ENCODE measurements at regions not wholly inside any gene's neighbourhood (a gene's known extent, or its start where the extent isn't known, plus 50 kb on each side); places are given as distances from the start of the nearest gene placed in this dataset.

DNA sequence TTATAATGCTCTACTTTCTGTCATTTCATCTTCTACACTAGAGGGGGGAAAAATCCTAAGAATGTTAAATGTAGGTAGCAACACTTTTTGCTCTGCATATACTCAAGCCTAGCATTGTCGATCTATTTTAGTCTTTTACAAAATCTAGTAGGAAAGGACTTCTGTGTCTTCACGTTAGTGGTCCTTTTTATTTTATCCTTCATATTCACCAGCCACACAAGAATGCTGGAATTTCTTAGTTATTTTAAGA lies 253.0 kb upstream of the FLRT2 start:
- no peak overlapping the region for H3K27ac ChIP-seq (replicated peaks)
- H3K4me3 ChIP-seq (replicated peaks; ENCODE audit: insufficient read depth, low read length): no peak overlapping the region
- DNase-seq (ENCODE audit: low read depth in 1 of 2, low spot score in 1 of 2): no peak
- no peaks in the 10 kb centered on the region for H3K27me3 ChIP-seq (ENCODE audit: insufficient read depth, poor library complexity, severe bottlenecking)
- TF ChIP-seq REST (IDR thresholded peaks at IDR 0.05; ENCODE audit: insufficient replicate concordance, low read depth) (no peak), GABPA (IDR thresholded peaks at IDR 0.05; ENCODE audit: low read depth) (no peak), POLR2AphosphoS5 (IDR thresholded peaks at IDR 0.05; ENCODE audit: low read depth) (no peak), SPI1 (IDR thresholded peaks at IDR 0.05; ENCODE audit: borderline replicate concordance, low read depth) (no peak)
- TF ChIP-seq, protein P1, sequence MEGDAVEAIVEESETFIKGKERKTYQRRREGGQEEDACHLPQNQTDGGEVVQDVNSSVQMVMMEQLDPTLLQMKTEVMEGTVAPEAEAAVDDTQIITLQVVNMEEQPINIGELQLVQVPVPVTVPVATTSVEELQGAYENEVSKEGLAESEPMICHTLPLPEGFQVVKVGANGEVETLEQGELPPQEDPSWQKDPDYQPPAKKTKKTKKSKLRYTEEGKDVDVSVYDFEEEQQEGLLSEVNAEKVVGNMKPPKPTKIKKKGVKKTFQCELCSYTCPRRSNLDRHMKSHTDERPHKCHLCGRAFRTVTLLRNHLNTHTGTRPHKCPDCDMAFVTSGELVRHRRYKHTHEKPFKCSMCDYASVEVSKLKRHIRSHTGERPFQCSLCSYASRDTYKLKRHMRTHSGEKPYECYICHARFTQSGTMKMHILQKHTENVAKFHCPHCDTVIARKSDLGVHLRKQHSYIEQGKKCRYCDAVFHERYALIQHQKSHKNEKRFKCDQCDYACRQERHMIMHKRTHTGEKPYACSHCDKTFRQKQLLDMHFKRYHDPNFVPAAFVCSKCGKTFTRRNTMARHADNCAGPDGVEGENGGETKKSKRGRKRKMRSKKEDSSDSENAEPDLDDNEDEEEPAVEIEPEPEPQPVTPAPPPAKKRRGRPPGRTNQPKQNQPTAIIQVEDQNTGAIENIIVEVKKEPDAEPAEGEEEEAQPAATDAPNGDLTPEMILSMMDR (IDR thresholded peaks at IDR 0.05; ENCODE audit: insufficient read depth, low read length): no peak

DNA sequence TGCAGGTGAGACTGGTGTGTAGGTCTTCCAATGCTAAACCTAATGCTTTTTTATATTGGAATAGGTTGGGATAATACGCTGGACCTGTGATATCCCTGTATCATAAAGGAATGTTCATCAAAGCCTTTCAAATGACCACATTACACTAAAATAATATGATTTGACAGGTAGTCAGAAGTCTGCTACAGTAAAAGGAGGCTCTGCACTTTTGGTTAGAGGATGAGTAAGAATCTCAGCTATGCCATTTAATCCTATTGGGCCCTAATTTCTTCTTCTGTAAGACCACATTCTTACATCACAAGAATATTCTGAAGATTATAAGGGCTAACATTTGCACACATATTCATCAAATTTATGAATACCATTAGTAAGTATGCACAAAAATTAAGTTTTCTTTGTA lies 250.5 kb upstream of the FLRT2 start:
- TF ChIP-seq SPI1 (IDR thresholded peaks at IDR 0.05; ENCODE audit: borderline replicate concordance, low read depth): no peak
- no peak for TF ChIP-seq POLR2AphosphoS5 (IDR thresholded peaks at IDR 0.05; ENCODE audit: low read depth)
- TF ChIP-seq, protein P1 (IDR thresholded peaks at IDR 0.05; ENCODE audit: insufficient read depth, low read length): no peak
- H3K27me3 ChIP-seq (ENCODE audit: insufficient read depth, poor library complexity, severe bottlenecking): no peaks in the 10 kb centered on the region
- no peak overlapping the region for H3K4me3 ChIP-seq (replicated peaks; ENCODE audit: insufficient read depth, low read length)
- no peak overlapping the region for H3K27ac ChIP-seq (replicated peaks)
- no peak for DNase-seq (ENCODE audit: low read depth in 1 of 2, low spot score in 1 of 2)

DNA sequence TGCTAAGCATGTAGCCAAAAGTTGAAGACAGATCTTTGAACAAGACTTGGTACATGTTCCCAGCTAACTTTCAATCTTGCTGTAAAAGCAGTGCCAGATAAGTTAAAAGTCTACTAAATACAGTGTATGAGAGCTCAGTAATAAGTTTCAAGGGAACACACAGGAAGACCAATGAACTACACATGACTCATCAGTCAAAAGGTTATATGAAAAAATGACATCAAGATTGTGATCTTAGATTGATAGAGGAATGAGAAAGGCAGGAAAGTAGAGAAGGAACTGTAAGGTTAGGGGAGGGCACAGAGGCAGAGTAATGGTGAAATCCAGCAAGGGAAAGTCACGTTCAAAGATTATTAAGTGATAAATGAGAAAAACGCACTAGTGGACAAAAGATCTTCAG lies 249.9 kb upstream of the FLRT2 start:
- TF ChIP-seq, protein P1 (IDR thresholded peaks at IDR 0.05; ENCODE audit: insufficient read depth, low read length): no peak
- TF ChIP-seq POLR2AphosphoS5 (IDR thresholded peaks at IDR 0.05; ENCODE audit: low read depth): no peak
- Histone ChIP-seq H3K27ac (replicated peaks) (no peak overlapping the region), H3K27me3 (ENCODE audit: insufficient read depth, poor library complexity, severe bottlenecking) (no peaks in the 10 kb centered on the region), H3K4me3 (replicated peaks; ENCODE audit: insufficient read depth, low read length) (no peak overlapping the region)
- no peak for DNase-seq (ENCODE audit: low read depth in 1 of 2, low spot score in 1 of 2)

DNA sequence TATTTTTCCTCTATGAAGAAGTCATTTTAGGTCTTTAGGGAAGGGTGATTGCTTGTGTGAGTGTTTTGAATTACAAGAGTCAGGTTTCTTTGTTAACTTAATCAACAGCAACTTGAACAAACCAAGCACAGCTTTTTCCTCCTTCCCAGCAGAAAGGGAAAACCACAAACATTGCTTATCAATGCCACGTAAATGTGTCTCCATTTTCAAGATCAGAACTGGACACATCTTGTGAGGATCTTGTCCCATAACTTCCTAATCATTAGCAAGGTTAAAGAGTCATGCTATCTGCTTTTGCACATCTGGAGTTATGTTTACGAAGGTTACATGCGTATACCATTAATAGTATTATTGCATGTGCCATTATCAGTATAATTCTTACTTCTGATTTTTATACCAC lies 248.0 kb upstream of the FLRT2 start:
- Histone ChIP-seq H3K27me3 (ENCODE audit: insufficient read depth, poor library complexity, severe bottlenecking) (no peaks in the 10 kb centered on the region), H3K27ac (replicated peaks) (no peak overlapping the region), H3K4me3 (replicated peaks; ENCODE audit: insufficient read depth, low read length) (no peak overlapping the region)
- no peak for DNase-seq (ENCODE audit: low read depth in 1 of 2, low spot score in 1 of 2)
- TF ChIP-seq GABPA (IDR thresholded peaks at IDR 0.05; ENCODE audit: low read depth): no peak
- no peak for TF ChIP-seq SPI1 (IDR thresholded peaks at IDR 0.05; ENCODE audit: borderline replicate concordance, low read depth)
- no peak for TF ChIP-seq REST (IDR thresholded peaks at IDR 0.05; ENCODE audit: insufficient replicate concordance, low read depth)
- TF ChIP-seq POLR2AphosphoS5 (IDR thresholded peaks at IDR 0.05; ENCODE audit: low read depth): no peak
- TF ChIP-seq, protein P1 (IDR thresholded peaks at IDR 0.05; ENCODE audit: insufficient read depth, low read length): no peak
